K562 (cell line): ENCODE measurements at regions not wholly inside any gene's neighbourhood (a gene's known extent, or its start where the extent isn't known, plus 50 kb on each side); places are given as distances from the start of the nearest gene placed in this dataset.

ENCODE experiments used
- BDP1 ChIP-seq: IDR thresholded peaks from 3 replicates; pipeline ENCODE4 v1.6.1; 2011; ENCODE audit not compliant: insufficient read length, insufficient read depth
- CBFA2T3 ChIP-seq: fragments of 450-650 bp; IDR thresholded peaks from 2 replicates; pipeline ENCODE4 v1.6.1; 2017
- KDM4B ChIP-seq, 2 experiments: fragments of 450-650 bp in 1 of 2; sonication (generic) in 1 of 2; IDR thresholded peaks; 2 replicates each; pipeline ENCODE4 v1.6.1; 2016 to 2017; ENCODE audit warnings: borderline replicate concordance in 2 of 2, antibody characterized with exemption in 1 of 2, low read depth in 1 of 2, mild to moderate bottlenecking in 1 of 2
- RBM25 ChIP-seq: fragments of 200-400 bp; formaldehyde crosslinking; IDR thresholded peaks from 2 replicates; pipeline ENCODE4 v1.6.1; 2018; ENCODE audit warnings: low read length, low read depth, moderate library complexity; ENCODE audit not compliant: severe bottlenecking
- ZBTB1 ChIP-seq: sonication (generic); formaldehyde crosslinking; IDR thresholded peaks from 2 replicates; pipeline ENCODE4 v1.8.1; 2023; ENCODE audit warnings: missing genetic modification reagents, low read depth, mild to moderate bottlenecking, borderline replicate concordance
- ZBTB7A ChIP-seq: IDR thresholded peaks from 2 replicates; pipeline ENCODE4 v1.6.1; 2011; ENCODE audit warnings: low read depth, mild to moderate bottlenecking, low read length, moderate library complexity, borderline replicate concordance; ENCODE audit not compliant: control insufficient read depth
- ZNF586 ChIP-seq: fragments of 450-650 bp; formaldehyde crosslinking; conservative IDR thresholded peaks from 2 replicates; pipeline ENCODE4 v1.4.0; 2020; ENCODE audit warnings: mild to moderate bottlenecking, moderate library complexity
- TF ChIP-seq, protein P1 (sequence below): sonication (generic); formaldehyde crosslinking; IDR thresholded peaks from 2 replicates; pipeline ENCODE4 v1.8.0; 2022; ENCODE audit warnings: missing genetic modification reagents, mild to moderate bottlenecking, moderate library complexity, borderline replicate concordance
- TF ChIP-seq, protein P2 (sequence below), 3 experiments: IDR thresholded peaks in 2 of 3; conservative IDR thresholded peaks in 1 of 3; 2 replicates each; pipeline ENCODE4 v1.5.1; 2011 to 2012; ENCODE audit warnings: low read length in 3 of 3, mild to moderate bottlenecking in 3 of 3, control low read depth in 2 of 3, improper control_type of control experiment in 1 of 3, inconsistent platforms in 1 of 3, low read depth in 1 of 3, mixed read lengths in 1 of 3, moderate library complexity in 1 of 3; ENCODE audit not compliant: insufficient read depth in 2 of 3
- TF ChIP-seq, protein P3 (sequence below): sonication (generic); formaldehyde crosslinking; IDR thresholded peaks from 2 replicates; pipeline ENCODE4 v1.8.0; 2022; ENCODE audit warnings: mild to moderate bottlenecking, missing genetic modification reagents, borderline replicate concordance

DNA sequence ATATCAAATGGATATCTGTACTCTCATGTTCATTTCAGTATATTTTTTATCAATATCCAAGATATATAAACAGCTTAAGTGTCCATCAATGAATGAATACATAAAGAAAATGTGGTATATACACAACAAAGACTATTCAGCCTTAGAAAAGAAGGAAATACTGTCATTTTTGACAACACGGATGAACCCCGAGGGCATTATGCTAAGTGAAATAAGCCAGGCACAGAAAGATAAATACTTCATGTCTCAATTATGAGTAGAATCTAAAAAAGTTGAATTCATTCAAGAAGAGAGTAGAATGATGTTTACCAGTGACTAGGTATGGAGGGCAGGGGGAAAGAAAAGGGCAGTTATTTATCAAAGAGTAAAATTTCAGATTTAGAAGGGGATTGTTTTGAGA is 949.8 kb upstream of the TYRP1 start (continued):
- TF ChIP-seq, protein P1, sequence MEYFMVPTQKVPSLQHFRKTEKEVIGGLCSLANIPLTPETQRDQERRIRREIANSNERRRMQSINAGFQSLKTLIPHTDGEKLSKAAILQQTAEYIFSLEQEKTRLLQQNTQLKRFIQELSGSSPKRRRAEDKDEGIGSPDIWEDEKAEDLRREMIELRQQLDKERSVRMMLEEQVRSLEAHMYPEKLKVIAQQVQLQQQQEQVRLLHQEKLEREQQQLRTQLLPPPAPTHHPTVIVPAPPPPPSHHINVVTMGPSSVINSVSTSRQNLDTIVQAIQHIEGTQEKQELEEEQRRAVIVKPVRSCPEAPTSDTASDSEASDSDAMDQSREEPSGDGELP (CRISPR knock-in tag): no peak
- no peak for TF ChIP-seq BDP1
- no peak for TF ChIP-seq ZNF586 (CRISPR knock-in tag)
- no peak for TF ChIP-seq CBFA2T3
- TF ChIP-seq, protein P2, sequence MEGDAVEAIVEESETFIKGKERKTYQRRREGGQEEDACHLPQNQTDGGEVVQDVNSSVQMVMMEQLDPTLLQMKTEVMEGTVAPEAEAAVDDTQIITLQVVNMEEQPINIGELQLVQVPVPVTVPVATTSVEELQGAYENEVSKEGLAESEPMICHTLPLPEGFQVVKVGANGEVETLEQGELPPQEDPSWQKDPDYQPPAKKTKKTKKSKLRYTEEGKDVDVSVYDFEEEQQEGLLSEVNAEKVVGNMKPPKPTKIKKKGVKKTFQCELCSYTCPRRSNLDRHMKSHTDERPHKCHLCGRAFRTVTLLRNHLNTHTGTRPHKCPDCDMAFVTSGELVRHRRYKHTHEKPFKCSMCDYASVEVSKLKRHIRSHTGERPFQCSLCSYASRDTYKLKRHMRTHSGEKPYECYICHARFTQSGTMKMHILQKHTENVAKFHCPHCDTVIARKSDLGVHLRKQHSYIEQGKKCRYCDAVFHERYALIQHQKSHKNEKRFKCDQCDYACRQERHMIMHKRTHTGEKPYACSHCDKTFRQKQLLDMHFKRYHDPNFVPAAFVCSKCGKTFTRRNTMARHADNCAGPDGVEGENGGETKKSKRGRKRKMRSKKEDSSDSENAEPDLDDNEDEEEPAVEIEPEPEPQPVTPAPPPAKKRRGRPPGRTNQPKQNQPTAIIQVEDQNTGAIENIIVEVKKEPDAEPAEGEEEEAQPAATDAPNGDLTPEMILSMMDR (IDR thresholded peaks at IDR 0.05 in 2 of 3, conservative IDR thresholded peaks at IDR 0.05 in 1 of 3; ENCODE audit: insufficient read depth in 2 of 3, low read depth in 1 of 3, low read length in 3 of 3): no peak
- TF ChIP-seq ZBTB1 (CRISPR knock-in tag): no peak
- TF ChIP-seq RBM25: no peak
- TF ChIP-seq ZBTB7A: no peak
- TF ChIP-seq, protein P3, sequence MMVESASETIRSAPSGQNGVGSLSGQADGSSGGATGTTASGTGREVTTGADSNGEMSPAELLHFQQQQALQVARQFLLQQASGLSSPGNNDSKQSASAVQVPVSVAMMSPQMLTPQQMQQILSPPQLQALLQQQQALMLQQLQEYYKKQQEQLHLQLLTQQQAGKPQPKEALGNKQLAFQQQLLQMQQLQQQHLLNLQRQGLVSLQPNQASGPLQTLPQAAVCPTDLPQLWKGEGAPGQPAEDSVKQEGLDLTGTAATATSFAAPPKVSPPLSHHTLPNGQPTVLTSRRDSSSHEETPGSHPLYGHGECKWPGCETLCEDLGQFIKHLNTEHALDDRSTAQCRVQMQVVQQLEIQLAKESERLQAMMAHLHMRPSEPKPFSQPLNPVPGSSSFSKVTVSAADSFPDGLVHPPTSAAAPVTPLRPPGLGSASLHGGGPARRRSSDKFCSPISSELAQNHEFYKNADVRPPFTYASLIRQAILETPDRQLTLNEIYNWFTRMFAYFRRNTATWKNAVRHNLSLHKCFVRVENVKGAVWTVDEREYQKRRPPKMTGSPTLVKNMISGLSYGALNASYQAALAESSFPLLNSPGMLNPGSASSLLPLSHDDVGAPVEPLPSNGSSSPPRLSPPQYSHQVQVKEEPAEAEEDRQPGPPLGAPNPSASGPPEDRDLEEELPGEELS (CRISPR knock-in tag): no peak
- no peak for TF ChIP-seq KDM4B (IDR thresholded peaks at IDR 0.05; ENCODE audit: borderline replicate concordance in 2 of 2, low read depth in 1 of 2)
